RWPE2 (cell line): ENCODE measurements at regions not wholly inside any gene's neighbourhood (a gene's known extent, or its start where the extent isn't known, plus 50 kb on each side); places are given as distances from the start of the nearest gene placed in this dataset.

Experiments
- ATAC-seq: fragments of 200-7000 bp; cut with Tn5 transposase; 3 replicates; pipeline ENCODE4 v1.9.1; 2021; ENCODE audit warnings: low read depth
- DNase-seq: peaks from one replicate; pipeline ENCODE4 v3.0.0-alpha.2; 2020; ENCODE audit warnings: low spot score
- H3K27ac ChIP-seq: fragments of 450-650 bp; 2 replicates; pipeline ENCODE4 v1.5.1; 2017; ENCODE audit warnings: mild to moderate bottlenecking; ENCODE audit not compliant: poor library complexity, severe bottlenecking
- H3K27me3 ChIP-seq: fragments of 250-450 bp; sonication (Bioruptor Pico); 2 replicates; pipeline ENCODE4 v1.5.1; 2021; ENCODE audit warnings: mild to moderate bottlenecking, moderate library complexity; ENCODE audit not compliant: insufficient read depth, poor library complexity, severe bottlenecking
- H3K36me3 ChIP-seq: fragments of 250-450 bp; sonication (Bioruptor Pico); 2 replicates; pipeline ENCODE4 v1.5.1; 2020; ENCODE audit warnings: low read depth, mild to moderate bottlenecking, moderate library complexity
- H3K4me1 ChIP-seq: fragments of 250-450 bp; sonication (Bioruptor Pico); 2 replicates; pipeline ENCODE4 v1.5.1; 2021; ENCODE audit warnings: mild to moderate bottlenecking, moderate library complexity; ENCODE audit not compliant: insufficient read depth, poor library complexity, severe bottlenecking
- H3K4me3 ChIP-seq: fragments of 250-450 bp; sonication (Bioruptor Pico); 2 replicates; pipeline ENCODE4 v1.5.1; 2021; ENCODE audit warnings: mild to moderate bottlenecking, moderate library complexity; ENCODE audit not compliant: severe bottlenecking
- H3K9me3 ChIP-seq: fragments of 250-450 bp; sonication (Bioruptor Pico); 2 replicates; pipeline ENCODE4 v1.5.1; 2021; ENCODE audit warnings: mild to moderate bottlenecking, moderate library complexity; ENCODE audit not compliant: severe bottlenecking
- TF ChIP-seq, protein P1 (sequence below): fragments of 450-650 bp; IDR thresholded peaks from one replicate; pipeline ENCODE4 v1.5.1; 2017; ENCODE audit warnings: mild to moderate bottlenecking, moderate library complexity; ENCODE audit not compliant: poor library complexity, severe bottlenecking

DNA sequence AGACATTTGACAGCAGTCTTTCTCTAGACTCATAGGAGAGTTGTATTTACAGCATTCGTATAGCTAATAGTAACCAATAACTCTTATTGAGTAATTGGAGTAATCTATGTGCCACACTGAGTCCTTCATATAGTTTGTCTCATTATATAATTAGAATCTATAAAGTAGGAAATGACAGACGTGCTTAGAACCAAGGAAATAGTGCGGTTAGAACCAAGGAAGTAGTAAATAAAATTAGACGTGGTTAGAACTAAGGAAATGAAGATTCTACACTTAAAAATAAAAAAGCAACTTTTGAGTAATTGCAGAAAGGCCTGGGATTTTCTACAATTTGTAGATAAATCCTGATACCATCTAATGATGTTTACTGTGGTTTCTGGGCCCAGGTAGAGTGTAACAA lies 107.8 kb upstream of the TNFSF11 start:
- DNase-seq, result no peak
- TF ChIP-seq, protein P1, sequence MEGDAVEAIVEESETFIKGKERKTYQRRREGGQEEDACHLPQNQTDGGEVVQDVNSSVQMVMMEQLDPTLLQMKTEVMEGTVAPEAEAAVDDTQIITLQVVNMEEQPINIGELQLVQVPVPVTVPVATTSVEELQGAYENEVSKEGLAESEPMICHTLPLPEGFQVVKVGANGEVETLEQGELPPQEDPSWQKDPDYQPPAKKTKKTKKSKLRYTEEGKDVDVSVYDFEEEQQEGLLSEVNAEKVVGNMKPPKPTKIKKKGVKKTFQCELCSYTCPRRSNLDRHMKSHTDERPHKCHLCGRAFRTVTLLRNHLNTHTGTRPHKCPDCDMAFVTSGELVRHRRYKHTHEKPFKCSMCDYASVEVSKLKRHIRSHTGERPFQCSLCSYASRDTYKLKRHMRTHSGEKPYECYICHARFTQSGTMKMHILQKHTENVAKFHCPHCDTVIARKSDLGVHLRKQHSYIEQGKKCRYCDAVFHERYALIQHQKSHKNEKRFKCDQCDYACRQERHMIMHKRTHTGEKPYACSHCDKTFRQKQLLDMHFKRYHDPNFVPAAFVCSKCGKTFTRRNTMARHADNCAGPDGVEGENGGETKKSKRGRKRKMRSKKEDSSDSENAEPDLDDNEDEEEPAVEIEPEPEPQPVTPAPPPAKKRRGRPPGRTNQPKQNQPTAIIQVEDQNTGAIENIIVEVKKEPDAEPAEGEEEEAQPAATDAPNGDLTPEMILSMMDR, result no peak
- Histone ChIP-seq H3K4me3 (no peak overlapping the region), H3K27ac (no peak overlapping the region), H3K4me1 (no peaks in the 10 kb centered on the region), H3K36me3 (no peaks in the 10 kb centered on the region), H3K9me3 (no peaks in the 10 kb centered on the region), H3K27me3 (no peaks in the 10 kb centered on the region)
- ATAC-seq, result no peak

DNA sequence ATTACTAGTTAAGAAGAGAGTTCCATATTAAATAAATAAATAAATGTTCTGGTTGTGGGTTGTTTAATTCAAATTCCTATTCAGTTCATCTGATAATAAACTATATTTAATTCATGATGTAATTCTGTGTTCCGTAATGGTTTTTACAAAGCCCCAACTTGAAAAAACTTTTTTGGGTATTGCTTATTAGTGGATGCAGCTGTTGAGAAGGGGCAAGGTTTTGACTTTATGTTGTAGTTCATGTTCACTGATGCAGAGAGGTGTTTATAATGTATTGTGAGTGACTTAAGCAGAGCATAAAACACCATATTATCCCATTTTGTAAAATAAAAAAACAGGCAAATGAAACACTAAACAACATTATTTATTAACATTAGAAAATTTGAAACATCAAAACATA lies 107.3 kb upstream of the TNFSF11 start:
- TF ChIP-seq, protein P1, result no peak
- ATAC-seq, result no peak

DNA sequence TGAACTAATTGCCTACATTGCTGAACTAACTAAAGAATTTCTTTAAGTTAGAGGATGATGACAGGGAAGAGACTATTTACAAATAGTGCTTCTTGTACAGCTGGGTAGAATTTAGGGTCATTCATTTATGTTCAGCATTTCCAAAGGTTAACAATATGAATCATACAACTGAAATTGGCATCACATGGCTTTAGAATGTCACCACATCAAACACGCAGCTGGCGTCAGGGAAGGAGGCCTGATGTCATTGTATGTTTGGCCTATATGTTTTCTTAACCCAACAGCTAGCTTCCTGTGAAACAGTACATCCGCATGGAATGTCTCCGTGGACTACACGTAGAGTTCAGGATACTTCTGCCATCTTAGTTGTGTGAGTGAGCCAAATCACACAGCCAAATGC lies 99.0 kb upstream of the TNFSF11 start:
- no peak overlapping the region for H3K4me3 ChIP-seq
- no peak overlapping the region for H3K27ac ChIP-seq
- DNase-seq (no peak), ATAC-seq (no peak)
- H3K36me3 ChIP-seq, result no peaks in the 10 kb centered on the region
- H3K9me3 ChIP-seq, result no peaks in the 10 kb centered on the region
- no peaks in the 10 kb centered on the region for H3K27me3 ChIP-seq
- TF ChIP-seq, protein P1, result no peak
- H3K4me1 ChIP-seq, result no peaks in the 10 kb centered on the region

More for the DNA sequence above, 107.3 kb upstream of the TNFSF11 start:
- no peak overlapping the region for H3K27ac ChIP-seq
- H3K4me3 ChIP-seq, result no peak overlapping the region
- H3K36me3 ChIP-seq, result no peaks in the 10 kb centered on the region
- no peaks in the 10 kb centered on the region for H3K27me3 ChIP-seq
- no peak for DNase-seq
- H3K4me1 ChIP-seq, result no peaks in the 10 kb centered on the region
- H3K9me3 ChIP-seq, result no peaks in the 10 kb centered on the region

DNA sequence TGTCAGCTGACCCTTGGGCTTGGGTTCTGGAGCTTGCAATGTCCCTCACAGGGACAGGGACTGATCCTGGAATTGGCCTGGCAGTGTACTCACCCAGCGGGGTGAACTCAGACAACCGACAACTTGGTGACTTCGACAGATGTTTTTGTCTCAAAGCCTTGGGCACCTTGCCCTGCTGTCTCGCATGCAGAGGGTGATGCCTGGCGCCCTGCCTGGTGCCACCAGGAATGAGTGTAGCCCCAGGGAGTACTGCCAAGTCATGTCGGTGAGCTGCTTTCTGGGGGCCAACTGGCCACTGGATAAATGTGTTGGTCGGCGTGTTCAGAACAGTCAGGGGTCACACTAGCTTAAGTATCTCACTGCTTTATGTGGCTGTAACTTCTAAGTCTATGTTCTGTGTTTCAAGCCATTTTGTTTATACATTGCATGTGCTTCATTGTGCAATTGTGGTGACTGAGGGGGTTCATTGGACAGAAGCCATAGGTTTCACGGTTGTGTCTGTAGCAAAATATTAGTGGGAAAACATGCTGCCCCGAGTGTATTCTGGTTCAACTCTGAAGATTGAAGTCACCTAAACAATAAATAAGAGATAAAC lies 96.3 kb upstream of the TNFSF11 start:
- ATAC-seq, result no peak
- no peak for DNase-seq
- H3K27me3 ChIP-seq, result no peaks in the 10 kb centered on the region
- H3K4me1 ChIP-seq, result no peaks in the 10 kb centered on the region
- TF ChIP-seq, protein P1, result no peak
- no peaks in the 10 kb centered on the region for H3K36me3 ChIP-seq
- H3K27ac ChIP-seq, result no peak overlapping the region
- no peak overlapping the region for H3K4me3 ChIP-seq
- no peaks in the 10 kb centered on the region for H3K9me3 ChIP-seq

DNA sequence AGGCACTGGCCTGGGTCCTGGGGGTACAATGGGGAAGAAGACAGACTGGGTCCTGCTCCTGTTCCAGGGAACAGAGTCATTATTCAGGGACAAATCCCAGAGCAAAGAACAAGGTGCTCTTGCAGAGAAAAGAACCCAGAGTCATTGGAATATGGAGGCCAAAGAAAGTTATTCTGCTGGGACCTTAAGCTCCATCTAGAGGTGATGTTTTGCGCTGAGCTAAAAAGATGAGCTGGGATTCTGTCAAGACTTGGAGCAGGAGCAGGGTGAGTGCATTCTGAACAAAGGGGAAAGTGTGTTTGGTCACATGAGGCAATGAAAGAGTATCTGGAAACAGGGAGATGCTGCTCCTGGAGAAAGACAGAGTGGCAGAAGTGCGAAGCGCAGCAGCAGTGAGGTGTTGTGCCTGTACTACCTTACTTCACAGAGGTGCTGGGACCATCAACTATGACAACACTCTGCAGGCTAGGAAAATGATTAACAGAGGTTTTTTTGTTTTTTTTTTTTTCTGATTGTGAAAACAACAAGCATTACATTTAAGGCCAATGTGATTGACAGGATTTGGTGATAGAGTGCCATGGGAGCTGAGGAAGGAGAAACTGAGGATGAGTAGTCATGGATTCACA lies 95.3 kb upstream of the TNFSF11 start:
- DNase-seq, result no peak

More for the DNA sequence above, 95.3 kb upstream of the TNFSF11 start:
- Histone ChIP-seq H3K9me3 (no peaks in the 10 kb centered on the region), H3K27me3 (no peaks in the 10 kb centered on the region), H3K4me3 (no peak overlapping the region), H3K27ac (no peak overlapping the region), H3K4me1 (no peaks in the 10 kb centered on the region), H3K36me3 (no peaks in the 10 kb centered on the region)
- no peak for ATAC-seq
- TF ChIP-seq, protein P1, result peak; percentile 40
